ENCODE measurements at regions not wholly inside any gene's neighbourhood (a gene's known extent, or its start where the extent isn't known, plus 50 kb on each side); places are given as distances from the start of the nearest gene placed in this dataset.

GRCh38 chr13:44004878-44005277, 125.2 kb downstream of the LACC1 start:
- TF ChIP-seq CTCF (IDR thresholded peaks at IDR 0.05) (no peak), POLR2AphosphoS5 (IDR thresholded peaks at IDR 0.05) (no peak)
